Chondrocyte (in vitro differentiated cells): ENCODE measurements at regions not wholly inside any gene's neighbourhood (a gene's known extent, or its start where the extent isn't known, plus 50 kb on each side); places are given as distances from the start of the nearest gene placed in this dataset.

ENCODE experiments used
- DNase-seq: peaks from one replicate; pipeline ENCODE4 v3.0.0; 2021; ENCODE audit warnings: mixed read lengths, low spot score
- H3K27ac Mint-ChIP-seq: one replicate; pipeline ENCODE4 v1.8.0; 2021; ENCODE audit warnings: mild to moderate bottlenecking, moderate library complexity, mixed read lengths; ENCODE audit not compliant: unreplicated experiment
- H3K27me3 Mint-ChIP-seq: 2 replicates; pipeline ENCODE4 v1.8.0; 2021; ENCODE audit warnings: low read depth, mixed read lengths
- H3K36me3 Mint-ChIP-seq: 2 replicates; pipeline ENCODE4 v1.8.0; 2021; ENCODE audit warnings: low read depth, mixed read lengths
- H3K4me1 Mint-ChIP-seq: 2 replicates; pipeline ENCODE4 v1.8.0; 2021; ENCODE audit warnings: low read depth, mild to moderate bottlenecking, mixed read lengths
- H3K4me3 Mint-ChIP-seq: one replicate; pipeline ENCODE4 v1.8.0; 2021; ENCODE audit warnings: mild to moderate bottlenecking, moderate library complexity, mixed read lengths; ENCODE audit not compliant: unreplicated experiment
- H3K9me3 Mint-ChIP-seq: 2 replicates; pipeline ENCODE4 v1.8.0; 2021; ENCODE audit warnings: low read depth, mixed read lengths
- CTCF ChIP-seq: fragments of 200-600 bp; sonication (generic); IDR thresholded peaks from 2 replicates; pipeline ENCODE4 v1.5.0; 2021; ENCODE audit warnings: antibody characterized with exemption, mild to moderate bottlenecking, moderate library complexity

- peaks cover 52% of the 10 kb centered on the region for H3K9me3 Mint-ChIP-seq
- H3K36me3 Mint-ChIP-seq, result no peaks in the 10 kb centered on the region
- no peak overlapping the region for H3K4me3 Mint-ChIP-seq
- no peak overlapping the region for H3K27ac Mint-ChIP-seq
- no peak for DNase-seq
- no peaks in the 10 kb centered on the region for H3K4me1 Mint-ChIP-seq
- TF ChIP-seq CTCF, result no peak
- H3K27me3 Mint-ChIP-seq, result no peaks in the 10 kb centered on the region
These were observed 264.7 kb downstream of the GLRX3 start for GRCh38 chr10:130400890-130401289.

GRCh38 chr10:130401860-130402765 is 265.9 kb downstream of the GLRX3 start:
- no peak for DNase-seq

GRCh38 chr10:130403153-130404075 is 267.2 kb downstream of the GLRX3 start:
- no peak for DNase-seq
- Mint-ChIP-seq H3K36me3 (no peaks in the 10 kb centered on the region), H3K27me3 (no peaks in the 10 kb centered on the region), H3K27ac (no peak overlapping the region), H3K9me3 (peaks cover 49% of the 10 kb centered on the region), H3K4me1 (no peaks in the 10 kb centered on the region), H3K4me3 (no peak overlapping the region)
- TF ChIP-seq CTCF, result no peak

More at GRCh38 chr10:130401860-130402765, 265.9 kb downstream of the GLRX3 start:
- no peak overlapping the region for H3K4me3 Mint-ChIP-seq
- no peaks in the 10 kb centered on the region for H3K27me3 Mint-ChIP-seq
- H3K36me3 Mint-ChIP-seq, result no peaks in the 10 kb centered on the region
- peaks cover 56% of the 10 kb centered on the region for H3K9me3 Mint-ChIP-seq
- H3K4me1 Mint-ChIP-seq, result no peaks in the 10 kb centered on the region
- no peak for TF ChIP-seq CTCF
- H3K27ac Mint-ChIP-seq, result no peak overlapping the region

GRCh38 chr10:130404476-130405055 is 268.4 kb downstream of the GLRX3 start:
- Mint-ChIP-seq H3K4me1 (no peaks in the 10 kb centered on the region), H3K4me3 (no peak overlapping the region), H3K27me3 (no peaks in the 10 kb centered on the region), H3K36me3 (no peaks in the 10 kb centered on the region), H3K27ac (no peak overlapping the region), H3K9me3 (peaks cover 46% of the 10 kb centered on the region)
- TF ChIP-seq CTCF, result no peak
- no peak for DNase-seq

- Mint-ChIP-seq H3K9me3 (peaks cover 48% of the 10 kb centered on the region), H3K27ac (no peak overlapping the region), H3K36me3 (no peaks in the 10 kb centered on the region), H3K4me3 (no peak overlapping the region), H3K4me1 (no peaks in the 10 kb centered on the region), H3K27me3 (no peaks in the 10 kb centered on the region)
- DNase-seq, result no peak
- TF ChIP-seq CTCF, result no peak
These were observed 270.9 kb downstream of the GLRX3 start for GRCh38 chr10:130407052-130407451.
